GM21737 (cell line): ENCODE measurements at regions not wholly inside any gene's neighbourhood (a gene's known extent, or its start where the extent isn't known, plus 50 kb on each side); places are given as distances from the start of the nearest gene placed in this dataset.

Experiments
- ATAC-seq: cut with Tn5 transposase; IDR thresholded peaks from one replicate; pipeline ENCODE4 v1.9.1; 2021; ENCODE audit warnings: mild to moderate bottlenecking, moderate library complexity; ENCODE audit not compliant: unreplicated experiment

DNA sequence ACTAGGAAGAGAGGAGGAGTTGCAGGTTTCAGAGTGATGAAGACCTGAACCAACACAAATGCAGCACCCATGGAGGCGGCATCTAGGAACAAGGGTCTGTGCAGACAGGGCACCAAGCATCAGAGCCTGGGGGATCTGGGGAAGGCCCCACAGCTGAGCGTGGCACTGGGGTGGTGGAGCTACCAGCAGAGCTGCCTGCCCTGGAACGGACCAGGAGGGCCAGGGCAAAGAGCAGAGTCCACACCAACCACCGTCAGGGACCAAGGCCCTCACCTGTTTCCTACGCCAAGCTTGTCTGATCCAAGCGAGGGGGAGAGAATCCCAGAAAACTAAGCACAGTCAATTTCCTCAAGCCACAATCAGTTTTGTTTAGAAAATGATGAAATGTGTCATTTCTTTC is 79.0 kb upstream of the SYT6 start:
- ATAC-seq = no peak

DNA sequence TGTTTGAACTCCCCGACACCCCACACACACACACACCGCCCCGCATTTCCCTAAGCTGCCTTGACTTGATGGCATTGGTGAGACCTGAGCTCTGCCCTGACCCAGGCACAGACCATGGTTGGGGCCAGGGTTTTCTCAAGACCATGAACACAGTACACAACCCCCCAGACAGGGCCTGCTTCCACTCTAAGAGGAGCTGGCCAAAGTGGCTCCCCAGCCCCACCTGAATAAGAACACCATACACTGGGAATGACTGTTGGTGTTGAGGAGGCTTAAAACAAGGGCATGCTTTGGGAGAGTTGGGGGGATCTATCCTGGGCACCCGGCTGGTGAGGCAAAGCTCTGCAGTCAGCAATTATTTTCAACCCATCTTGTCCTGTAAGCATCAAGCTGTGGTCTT is 77.6 kb upstream of the SYT6 start:
- ATAC-seq = no peak

DNA sequence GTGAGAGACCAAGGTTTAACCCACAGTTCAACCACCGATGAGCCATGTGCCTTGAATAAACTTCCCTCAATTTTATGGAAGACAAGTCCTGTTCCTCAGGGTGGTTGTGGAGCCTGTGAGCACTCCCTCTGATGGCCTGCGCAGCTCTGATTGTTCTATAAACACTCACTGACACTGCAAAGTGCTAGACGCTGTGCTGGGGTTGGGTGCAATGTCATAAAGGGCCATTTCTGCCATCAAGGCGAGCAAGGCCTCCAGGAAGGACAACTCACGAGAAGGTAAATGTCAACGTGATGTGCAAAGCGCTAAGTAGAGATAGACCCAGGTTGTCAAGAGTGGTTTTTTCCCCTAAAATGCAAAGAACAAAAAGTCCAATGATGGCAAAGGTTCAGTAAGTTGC is 75.7 kb upstream of the SYT6 start:
- no peak for ATAC-seq

DNA sequence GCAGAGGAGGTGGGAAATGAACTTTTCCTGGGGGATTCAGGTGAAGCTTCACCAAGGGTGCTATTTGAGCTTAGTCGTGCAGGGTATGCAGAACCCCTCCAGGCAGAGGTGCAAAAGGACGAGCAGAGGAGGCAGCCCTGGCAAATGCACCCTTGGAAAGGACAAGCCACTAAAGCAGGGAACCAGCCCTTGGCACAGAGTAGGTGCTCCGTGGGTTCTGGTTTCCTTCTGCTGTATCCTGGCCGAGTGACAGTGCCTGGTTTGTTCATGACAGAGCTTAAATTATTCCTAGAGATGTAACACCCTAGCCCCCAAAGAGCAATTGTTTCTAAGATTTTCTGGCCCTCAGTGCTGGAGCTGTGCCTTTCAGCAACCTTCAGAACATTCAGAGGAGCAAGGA is 73.4 kb upstream of the SYT6 start:
- no peak for ATAC-seq

DNA sequence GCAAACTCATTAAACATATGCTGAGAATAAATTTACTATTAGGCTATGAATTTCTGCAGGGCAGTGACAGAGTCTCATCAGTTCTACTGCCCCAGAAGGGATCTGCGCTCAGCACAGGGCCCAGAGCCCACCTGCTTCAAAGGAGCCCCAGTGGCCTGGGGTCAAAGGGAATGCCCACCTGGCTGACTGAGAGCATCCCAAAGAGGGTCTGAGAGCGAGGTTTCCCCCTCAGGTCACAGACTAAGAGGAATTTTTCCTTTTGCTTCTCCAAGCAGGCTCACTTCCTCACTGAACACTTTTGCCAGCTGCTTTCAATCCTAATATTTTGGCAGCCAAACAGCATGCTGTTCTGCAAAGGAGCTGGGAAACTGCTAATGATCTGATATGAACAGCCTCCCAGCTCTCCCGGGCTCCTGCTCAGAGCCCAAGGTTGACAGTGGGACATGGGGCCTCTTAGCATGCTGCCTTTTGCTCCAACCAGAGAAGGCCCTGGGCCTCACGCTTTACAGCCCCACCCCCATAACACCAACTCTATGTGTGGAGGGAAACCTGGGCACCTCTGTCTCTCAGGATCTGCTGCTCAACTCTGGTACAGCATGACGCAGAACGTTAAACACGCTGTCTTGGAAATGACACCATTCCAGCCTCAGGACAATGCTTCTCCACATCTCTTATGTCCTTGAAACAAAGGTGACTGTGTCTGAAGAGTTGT is 70.7 kb upstream of the SYT6 start:
- ATAC-seq = no peak

DNA sequence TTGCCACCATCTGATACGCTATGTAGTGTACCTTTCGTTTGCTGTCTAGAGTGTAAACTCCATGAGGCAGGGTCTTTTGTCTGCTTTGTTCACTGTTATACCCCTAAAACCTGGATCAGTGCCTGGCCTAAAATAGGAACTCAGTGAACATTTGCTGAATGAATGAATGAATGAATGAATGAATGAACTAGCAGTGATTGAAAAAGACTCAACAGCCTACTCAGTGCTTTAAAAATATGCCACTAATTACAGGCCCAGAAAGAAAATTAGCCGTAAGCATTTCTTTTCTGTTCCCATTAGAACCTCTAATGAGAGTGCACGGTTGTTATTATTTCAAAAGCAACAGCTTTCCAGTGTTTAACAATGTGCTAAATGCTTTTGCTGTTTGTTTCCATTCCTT is 69.3 kb upstream of the SYT6 start:
- ATAC-seq = no peak

DNA sequence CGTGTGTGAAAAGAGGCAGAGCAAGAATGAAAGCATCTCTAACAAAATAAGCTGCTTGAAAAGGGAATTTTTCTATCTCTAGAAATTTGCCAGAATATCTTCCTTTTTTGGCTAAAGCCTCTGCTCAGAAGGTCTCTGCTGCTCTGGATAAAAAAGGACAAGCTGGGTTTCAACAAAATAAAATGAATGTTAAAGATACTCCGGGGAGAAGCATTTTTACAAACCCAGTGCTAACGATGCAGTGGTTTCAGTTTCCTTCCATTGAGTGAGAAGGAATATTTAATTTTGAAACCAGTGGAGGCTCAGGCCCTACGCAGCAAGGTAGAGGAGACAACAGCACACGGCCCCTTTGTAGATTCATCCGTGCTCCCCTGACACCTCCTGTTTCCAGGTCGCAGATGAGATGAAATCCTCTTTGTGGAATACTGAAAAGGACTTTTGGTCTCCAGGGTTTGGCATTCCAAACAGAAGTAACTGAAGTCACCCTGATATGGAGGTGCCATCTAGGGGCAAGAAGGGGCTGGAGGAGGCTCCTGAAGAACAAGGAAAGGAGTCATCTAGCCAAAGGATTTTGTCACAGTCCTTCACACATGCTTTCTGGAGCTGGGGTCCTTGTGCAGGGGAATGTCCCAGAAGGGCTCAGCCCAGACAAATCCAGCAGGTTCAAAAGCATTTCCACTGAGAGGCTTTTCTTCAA is 65.7 kb upstream of the SYT6 start:
- ATAC-seq = no peak

DNA sequence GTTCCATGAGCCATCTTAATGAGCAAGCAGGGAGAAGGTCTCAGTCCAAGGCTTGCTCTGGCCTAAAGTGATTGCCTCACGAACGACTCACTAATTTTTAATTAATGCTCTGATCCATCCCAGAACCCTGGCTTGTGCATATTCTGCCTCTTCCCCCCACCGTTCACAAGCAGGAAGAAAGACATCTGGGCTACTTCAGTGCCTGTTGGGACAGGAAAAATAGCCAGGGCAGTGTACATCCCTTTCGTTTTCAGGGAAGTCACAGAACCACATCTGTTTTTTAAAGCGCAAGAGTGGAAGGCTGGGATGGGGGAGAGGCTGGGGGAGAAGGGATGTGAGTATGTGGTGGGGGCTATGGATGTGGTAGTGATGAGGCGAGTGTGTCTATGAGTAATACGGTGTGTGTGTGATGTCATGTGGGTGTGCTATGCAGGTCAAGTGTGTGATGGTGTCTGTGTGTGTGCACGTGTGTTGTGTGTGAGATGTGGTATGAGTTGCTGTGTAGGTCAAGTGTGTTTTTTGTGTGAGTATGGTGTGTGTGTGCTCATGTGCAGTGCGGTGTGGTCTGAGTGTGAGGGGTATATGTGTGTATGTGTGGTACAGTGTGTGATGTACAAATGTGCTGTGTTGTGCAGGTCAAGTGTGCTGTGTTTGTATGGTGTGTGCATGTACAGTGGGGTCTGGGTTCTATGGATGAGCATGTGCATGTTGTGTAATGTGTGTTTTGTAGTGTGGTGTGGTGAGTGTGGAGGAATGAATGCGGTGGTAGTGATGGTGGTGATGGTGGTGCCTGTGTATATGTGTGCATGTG is 64.9 kb upstream of the SYT6 start:
- ATAC-seq = no peak

DNA sequence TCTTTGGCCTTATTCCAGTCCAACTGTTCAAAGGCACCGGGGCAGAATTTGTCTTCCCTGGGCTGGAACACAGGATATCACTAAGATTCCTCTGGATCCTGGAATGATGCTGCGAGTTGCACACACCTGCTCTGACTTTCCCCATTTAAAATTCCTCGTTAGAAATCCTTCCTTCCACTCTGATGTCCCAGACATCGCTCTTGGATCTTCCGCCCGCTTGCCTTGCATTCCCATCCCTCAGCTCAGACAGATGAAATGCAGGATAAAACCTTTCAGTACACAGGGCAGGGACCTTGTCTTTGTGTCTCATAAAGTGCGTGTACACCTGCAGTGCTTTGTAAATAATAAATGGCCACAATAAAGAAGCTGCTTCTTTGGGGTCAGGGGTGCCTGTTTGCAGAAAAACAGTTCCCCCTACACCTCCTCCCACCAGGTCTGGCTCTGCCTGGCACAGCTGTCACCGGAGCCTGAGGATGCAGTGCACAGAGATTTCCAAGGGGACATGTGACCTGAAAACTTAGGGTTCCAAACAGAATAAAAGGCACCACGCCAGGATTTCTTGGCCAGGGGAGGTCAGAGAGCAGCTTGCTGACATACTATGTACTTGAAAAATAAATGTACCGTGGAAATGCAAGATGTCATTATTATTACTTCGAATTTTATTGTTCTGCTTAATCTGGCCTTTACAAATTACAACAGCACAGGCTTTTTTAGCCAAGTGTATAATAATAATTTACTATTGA is 62.9 kb upstream of the SYT6 start:
- no peak for ATAC-seq

DNA sequence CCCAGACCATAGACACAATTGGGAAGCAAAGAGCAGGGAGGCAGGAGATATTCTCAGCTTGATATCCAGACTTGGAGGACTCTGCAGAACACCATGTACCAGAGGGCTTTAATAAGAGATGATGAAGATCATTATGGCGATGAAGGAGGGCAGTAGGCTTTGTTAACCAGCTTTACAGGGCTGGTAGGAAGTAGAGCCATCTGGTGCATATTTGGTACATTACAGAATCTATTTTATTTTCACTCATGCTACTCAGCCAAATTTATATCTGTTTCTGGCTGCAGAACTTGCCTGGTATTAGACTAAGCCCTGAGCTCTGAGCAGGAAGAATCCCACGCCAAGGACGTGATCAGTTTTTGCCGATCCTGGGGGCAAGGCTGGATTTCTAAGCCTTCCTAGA is 61.8 kb upstream of the SYT6 start:
- ATAC-seq = no peak

DNA sequence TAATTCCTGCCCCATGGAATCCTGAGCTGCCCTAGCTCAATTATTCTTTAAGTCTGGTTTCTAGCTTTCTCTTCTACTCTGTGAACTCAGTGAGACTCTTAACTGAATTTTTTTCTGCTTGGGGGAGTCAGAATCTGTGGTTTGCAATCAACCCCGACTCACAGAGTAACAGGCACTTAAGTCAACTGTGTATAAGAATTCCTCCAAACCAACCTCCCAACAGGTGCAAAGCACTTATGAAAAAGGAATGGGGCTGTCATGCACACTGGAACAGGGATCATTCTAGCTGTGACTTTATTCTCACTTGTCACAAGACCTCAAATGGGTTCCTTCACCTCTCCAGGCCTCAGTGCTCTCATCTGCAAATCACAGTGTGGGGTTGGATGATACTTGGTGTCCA is 60.3 kb upstream of the SYT6 start:
- no peak for ATAC-seq

DNA sequence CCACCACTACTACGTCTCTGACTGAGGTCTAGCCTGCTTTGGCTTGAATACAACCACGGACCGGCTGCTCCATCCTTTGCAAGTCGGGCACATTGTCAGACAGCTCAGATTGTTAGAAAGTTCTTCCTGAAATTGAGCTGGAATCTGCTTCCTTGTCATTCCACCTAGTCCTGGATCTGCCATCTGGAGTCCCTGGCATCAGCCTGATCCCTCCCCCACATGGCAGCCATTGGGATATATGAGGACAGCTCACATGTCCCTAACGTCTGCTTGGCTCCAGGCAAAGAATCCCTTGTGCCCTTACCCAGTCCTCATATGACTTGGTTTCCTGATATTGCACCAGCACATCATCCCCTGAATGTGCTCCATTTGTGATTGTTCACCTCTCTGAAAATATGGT is 56.3 kb upstream of the SYT6 start:
- no peak for ATAC-seq

DNA sequence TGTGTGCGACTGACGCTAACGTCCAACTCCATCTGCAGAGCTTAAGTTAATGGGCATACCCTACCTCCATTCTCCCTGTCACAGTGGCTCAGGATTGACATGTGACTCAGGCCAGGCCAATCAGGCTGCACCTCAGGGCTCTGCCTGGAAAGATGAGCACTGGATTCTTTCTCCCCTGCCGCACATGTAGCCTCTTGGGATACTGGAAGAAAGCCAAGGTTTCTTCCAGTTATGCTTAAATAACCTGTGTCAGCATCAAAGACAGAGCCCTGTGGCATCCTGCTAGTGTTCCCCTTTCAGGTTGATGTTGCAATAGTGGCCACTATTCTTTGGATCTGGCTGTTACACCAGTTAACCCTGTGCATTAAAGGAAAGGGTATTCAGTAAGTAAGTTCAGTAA is 55.0 kb upstream of the SYT6 start:
- ATAC-seq = no peak

DNA sequence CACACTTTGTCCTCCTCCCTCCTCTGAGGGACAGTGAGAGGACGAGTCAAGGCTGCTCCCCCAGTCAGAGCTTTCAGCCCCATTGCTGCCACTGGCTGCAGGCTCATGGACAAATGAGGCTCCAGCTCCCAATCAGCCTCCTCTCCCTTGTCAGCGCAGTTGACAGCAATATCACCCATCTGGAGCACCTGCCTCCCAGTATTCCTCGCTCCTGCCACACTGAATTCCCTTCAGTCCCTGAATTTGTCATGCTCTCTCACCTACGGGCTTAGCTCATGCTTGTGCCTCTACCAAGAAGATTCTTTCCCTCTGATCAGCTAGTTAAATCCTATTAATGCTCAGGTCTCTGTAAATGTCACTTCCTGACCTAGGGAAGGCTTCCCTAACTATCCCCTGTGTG is 54.4 kb upstream of the SYT6 start:
- ATAC-seq = no peak

DNA sequence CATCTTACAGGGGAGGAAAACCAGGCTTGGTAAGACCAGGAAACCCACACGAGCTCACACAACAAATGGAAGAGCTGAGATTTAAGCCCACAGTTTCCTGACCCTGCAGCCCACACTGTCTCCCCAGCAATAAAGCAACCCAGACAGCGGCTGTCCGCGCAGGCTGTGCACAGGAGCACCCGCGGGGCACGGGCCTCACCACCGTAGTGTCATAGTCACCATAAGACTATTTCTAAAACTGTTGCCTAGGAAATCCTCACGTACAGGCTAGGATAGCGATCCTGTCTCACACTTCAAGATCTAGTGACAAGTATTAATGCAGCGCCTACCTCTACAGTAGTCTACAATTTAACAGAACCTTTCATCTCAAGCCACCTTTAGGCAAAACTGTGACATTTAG is 54.0 kb upstream of the SYT6 start:
- ATAC-seq = no peak

DNA sequence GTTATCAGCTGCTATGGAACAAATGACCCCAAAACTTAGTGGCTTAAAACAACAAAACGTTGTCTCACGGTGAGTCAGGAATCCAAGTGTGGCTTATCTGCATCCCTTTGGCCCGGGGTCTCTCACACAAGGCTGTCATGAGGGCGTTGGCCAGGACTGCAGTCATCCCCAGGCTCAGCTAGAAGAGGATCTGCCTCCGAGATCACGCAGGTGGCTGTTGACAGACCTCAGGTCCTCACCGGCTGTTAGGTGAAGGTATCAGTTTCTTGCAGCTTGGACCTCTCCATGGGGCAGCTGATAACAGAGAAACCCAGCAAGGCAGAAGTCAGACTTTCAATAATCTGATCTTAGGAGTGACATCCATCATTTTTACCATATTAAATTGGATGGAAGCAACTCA is 52.7 kb upstream of the SYT6 start:
- no peak for ATAC-seq

DNA sequence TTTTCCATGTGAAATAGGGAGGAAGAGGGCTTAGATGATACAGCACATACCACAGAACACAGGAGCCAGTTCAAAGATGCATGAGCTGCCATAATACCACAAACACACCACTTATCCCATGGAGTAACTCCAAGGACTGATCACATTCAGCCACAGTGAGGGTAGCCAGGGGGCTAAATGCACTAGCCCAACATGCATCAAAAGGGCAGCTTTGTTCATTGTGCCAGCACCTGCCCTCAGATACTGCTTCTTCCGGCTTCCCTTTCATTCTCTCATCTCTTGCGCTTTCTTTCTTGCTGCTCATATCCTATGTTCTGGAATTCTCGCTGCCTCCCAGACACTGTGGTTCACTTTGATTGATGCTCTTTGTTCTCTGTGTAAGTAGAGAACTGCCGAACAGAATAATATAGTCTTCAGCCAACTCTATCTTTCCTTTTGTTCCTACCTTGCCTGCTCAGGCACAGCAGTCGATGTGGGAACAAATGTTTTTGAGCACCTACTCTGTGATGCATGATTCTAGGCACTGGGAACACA is 50.0 kb upstream of the SYT6 start:
- ATAC-seq = no peak
